GM23338 (cell line): ENCODE measurements at regions not wholly inside any gene's neighbourhood (a gene's known extent, or its start where the extent isn't known, plus 50 kb on each side); places are given as distances from the start of the nearest gene placed in this dataset.

Experiments used
- ATAC-seq: fragments of 200-7000 bp; cut with Tn5 transposase; 3 replicates; pipeline ENCODE4 v1.9.1; 2020
- DNase-seq: peaks from one replicate; pipeline ENCODE4 v3.0.0-alpha.2; 2015; ENCODE audit warnings: low spot score
- H2AFZ ChIP-seq: fragments of 200-600 bp; sonication (generic); 2 replicates; pipeline ENCODE4 v1.8.0; 2016; ENCODE audit warnings: antibody characterized with exemption, mild to moderate bottlenecking, moderate library complexity
- H3F3A ChIP-seq: fragments of 200-600 bp; sonication (generic); replicated peaks from 2 replicates; pipeline ENCODE4 v1.8.0; 2017; ENCODE audit warnings: antibody characterized with exemption, mixed run types, low read depth
- H3K27ac ChIP-seq: fragments of 200-600 bp; sonication (generic); 2 replicates; pipeline ENCODE4 v1.6.1; 2016; ENCODE audit warnings: low read depth
- H3K27me3 ChIP-seq: fragments of 200-600 bp; sonication (generic); 2 replicates; pipeline ENCODE4 v1.8.0; 2016; ENCODE audit warnings: mild to moderate bottlenecking, mixed run types, moderate library complexity; ENCODE audit not compliant: insufficient read depth
- H3K36me3 ChIP-seq: fragments of 200-600 bp; sonication (generic); 2 replicates; pipeline ENCODE4 v1.8.0; 2016; ENCODE audit warnings: mild to moderate bottlenecking; ENCODE audit not compliant: insufficient read depth
- H3K4me1 ChIP-seq: fragments of 200-600 bp; sonication (generic); 2 replicates; pipeline ENCODE4 v1.8.0; 2016; ENCODE audit warnings: mild to moderate bottlenecking, moderate library complexity; ENCODE audit not compliant: insufficient read depth
- H3K4me2 ChIP-seq: fragments of 200-600 bp; sonication (generic); 2 replicates; pipeline ENCODE4 v1.7.1; 2017; ENCODE audit warnings: mixed run types
- H3K4me3 ChIP-seq: fragments of 200-600 bp; sonication (generic); 2 replicates; pipeline ENCODE4 v1.6.1; 2016; ENCODE audit warnings: mixed run types
- H3K79me2 ChIP-seq: fragments of 200-600 bp; sonication (generic); replicated peaks from 2 replicates; pipeline ENCODE4 v1.8.0; 2017; ENCODE audit warnings: mild to moderate bottlenecking; ENCODE audit not compliant: insufficient read depth
- H3K9me2 ChIP-seq: fragments of 200-600 bp; sonication (generic); 2 replicates; pipeline ENCODE4 v1.8.0; 2017; ENCODE audit not compliant: insufficient read depth
- H4K20me1 ChIP-seq: fragments of 200-600 bp; sonication (generic); replicated peaks from 2 replicates; pipeline ENCODE4 v1.8.0; 2017; ENCODE audit warnings: mild to moderate bottlenecking; ENCODE audit not compliant: insufficient read depth
- H3K27ac Mint-ChIP-seq: 2 replicates; pipeline ENCODE4 v1.8.0; 2020; ENCODE audit warnings: inconsistent platforms, mild to moderate bottlenecking, moderate library complexity, mixed read lengths
- H3K27me3 Mint-ChIP-seq: 3 replicates; pipeline ENCODE4 v1.8.0; 2022; ENCODE audit warnings: low read depth, mild to moderate bottlenecking, moderate library complexity, mixed read lengths, inconsistent platforms; ENCODE audit not compliant: insufficient read depth, poor library complexity
- H3K36me3 Mint-ChIP-seq: 3 replicates; pipeline ENCODE4 v1.8.0; 2021; ENCODE audit warnings: low read depth, mild to moderate bottlenecking, inconsistent platforms, moderate library complexity, mixed read lengths
- H3K4me1 Mint-ChIP-seq: 3 replicates; pipeline ENCODE4 v1.8.0; 2020; ENCODE audit warnings: mild to moderate bottlenecking, inconsistent platforms, mixed read lengths
- H3K4me3 Mint-ChIP-seq: 3 replicates; pipeline ENCODE4 v1.8.0; 2021; ENCODE audit warnings: moderate library complexity, mild to moderate bottlenecking, inconsistent platforms, mixed read lengths
- H3K9me3 Mint-ChIP-seq: 3 replicates; pipeline ENCODE4 v1.8.0; 2020; ENCODE audit warnings: moderate library complexity, mild to moderate bottlenecking, inconsistent platforms, mixed read lengths
- CREB1 ChIP-seq: fragments of 250-450 bp; sonication (Bioruptor Pico); IDR thresholded peaks from 2 replicates; pipeline ENCODE4 v1.5.0; 2020; ENCODE audit warnings: low read depth, mild to moderate bottlenecking, moderate library complexity
- EZH2 ChIP-seq: fragments of 200-600 bp; sonication (generic); IDR thresholded peaks from one replicate; pipeline ENCODE4 v1.8.0; 2017; ENCODE audit warnings: antibody characterized with exemption, mild to moderate bottlenecking, low read depth; ENCODE audit not compliant: unreplicated experiment
- EZH2phosphoT487 ChIP-seq: fragments of 200-600 bp; sonication (generic); IDR thresholded peaks from one replicate; pipeline ENCODE4 v1.8.1; 2018; ENCODE audit warnings: antibody characterized with exemption; ENCODE audit not compliant: unreplicated experiment
- JUNB ChIP-seq: IDR thresholded peaks from one replicate; pipeline ENCODE4 v1.6.1; 2016; ENCODE audit warnings: antibody characterized with exemption; ENCODE audit not compliant: unreplicated experiment
- NANOG ChIP-seq: IDR thresholded peaks from 2 replicates; pipeline ENCODE4 v1.6.1; 2016; ENCODE audit warnings: antibody characterized with exemption, borderline replicate concordance
- POLR2AphosphoS5 ChIP-seq: IDR thresholded peaks from 2 replicates; pipeline ENCODE4 v1.6.1; 2016; ENCODE audit warnings: antibody characterized with exemption, low read depth
- STAT1 ChIP-seq: IDR thresholded peaks from one replicate; pipeline ENCODE4 v1.6.1; 2016; ENCODE audit warnings: antibody characterized with exemption; ENCODE audit not compliant: unreplicated experiment
- ZNF114 ChIP-seq: fragments of 250-450 bp; sonication (Bioruptor Pico); IDR thresholded peaks from 2 replicates; pipeline ENCODE4 v1.5.0; 2020; ENCODE audit warnings: mild to moderate bottlenecking, moderate library complexity
- ZNF331 ChIP-seq: fragments of 250-450 bp; sonication (Bioruptor Pico); IDR thresholded peaks from 2 replicates; pipeline ENCODE4 v1.5.0; 2020; ENCODE audit warnings: low read depth, mild to moderate bottlenecking, moderate library complexity
- TF ChIP-seq, protein P1 (sequence below): fragments of 250-450 bp; sonication (Bioruptor Pico); IDR thresholded peaks from 2 replicates; pipeline ENCODE4 v1.5.0; 2020; ENCODE audit warnings: mild to moderate bottlenecking, moderate library complexity
- TF ChIP-seq, protein P2 (sequence below): IDR thresholded peaks from 2 replicates; pipeline ENCODE4 v1.6.1; 2016; ENCODE audit warnings: antibody characterized with exemption
- TF ChIP-seq, protein P3 (sequence below): IDR thresholded peaks from one replicate; pipeline ENCODE4 v1.6.1; 2018; ENCODE audit warnings: antibody characterized with exemption; ENCODE audit not compliant: unreplicated experiment
- TF ChIP-seq, protein P4 (sequence below), 2 experiments: fragments of 200-600 bp in 1 of 2; sonication (generic) in 1 of 2; conservative IDR thresholded peaks; 2 replicates each; pipeline versions ENCODE4 v1.5.1 to v1.6.1; 2016 to 2017; ENCODE audit warnings: antibody characterized with exemption in 2 of 2, low read depth in 2 of 2, mild to moderate bottlenecking in 2 of 2, moderate library complexity in 1 of 2

GRCh38 chr18:24677011-24677410, 216.6 kb downstream of the HRH4 start:
- no peak overlapping the region for H3K27ac Mint-ChIP-seq
- no peaks in the 10 kb centered on the region for H3K36me3 ChIP-seq
- no peak for DNase-seq

More at GRCh38 chr18:24677011-24677410, 216.6 kb downstream of the HRH4 start:
- ATAC-seq: no peak
- Histone ChIP-seq H3K4me2 (no peak overlapping the region), H3K9me2 (peaks cover 5% of the 10 kb centered on the region), H3F3A (no peaks in the 10 kb centered on the region), H3K27ac (no peak overlapping the region), H3K27me3 (no peaks in the 10 kb centered on the region), H2AFZ (no peak overlapping the region), H4K20me1 (no peaks in the 10 kb centered on the region), H3K4me3 (no peak overlapping the region), H3K79me2 (no peaks in the 10 kb centered on the region), H3K4me1 (no peaks in the 10 kb centered on the region)
- Mint-ChIP-seq H3K4me1 (peaks cover 3% of the 10 kb centered on the region; the same call in 2 of the 3 replicates), H3K4me3 (no peak overlapping the region), H3K9me3 (no peaks in the 10 kb centered on the region), H3K27me3 (no peaks in the 10 kb centered on the region), H3K36me3 (no peaks in the 10 kb centered on the region)
- TF ChIP-seq EZH2phosphoT487 (no peak), JUNB (no peak), POLR2AphosphoS5 (no peak), EZH2 (no peak), ZNF331 (no peak), NANOG (no peak), CREB1 (CRISPR knock-in tag) (no peak), ZNF114 (CRISPR knock-in tag) (no peak), STAT1 (no peak)
- TF ChIP-seq, protein P1, sequence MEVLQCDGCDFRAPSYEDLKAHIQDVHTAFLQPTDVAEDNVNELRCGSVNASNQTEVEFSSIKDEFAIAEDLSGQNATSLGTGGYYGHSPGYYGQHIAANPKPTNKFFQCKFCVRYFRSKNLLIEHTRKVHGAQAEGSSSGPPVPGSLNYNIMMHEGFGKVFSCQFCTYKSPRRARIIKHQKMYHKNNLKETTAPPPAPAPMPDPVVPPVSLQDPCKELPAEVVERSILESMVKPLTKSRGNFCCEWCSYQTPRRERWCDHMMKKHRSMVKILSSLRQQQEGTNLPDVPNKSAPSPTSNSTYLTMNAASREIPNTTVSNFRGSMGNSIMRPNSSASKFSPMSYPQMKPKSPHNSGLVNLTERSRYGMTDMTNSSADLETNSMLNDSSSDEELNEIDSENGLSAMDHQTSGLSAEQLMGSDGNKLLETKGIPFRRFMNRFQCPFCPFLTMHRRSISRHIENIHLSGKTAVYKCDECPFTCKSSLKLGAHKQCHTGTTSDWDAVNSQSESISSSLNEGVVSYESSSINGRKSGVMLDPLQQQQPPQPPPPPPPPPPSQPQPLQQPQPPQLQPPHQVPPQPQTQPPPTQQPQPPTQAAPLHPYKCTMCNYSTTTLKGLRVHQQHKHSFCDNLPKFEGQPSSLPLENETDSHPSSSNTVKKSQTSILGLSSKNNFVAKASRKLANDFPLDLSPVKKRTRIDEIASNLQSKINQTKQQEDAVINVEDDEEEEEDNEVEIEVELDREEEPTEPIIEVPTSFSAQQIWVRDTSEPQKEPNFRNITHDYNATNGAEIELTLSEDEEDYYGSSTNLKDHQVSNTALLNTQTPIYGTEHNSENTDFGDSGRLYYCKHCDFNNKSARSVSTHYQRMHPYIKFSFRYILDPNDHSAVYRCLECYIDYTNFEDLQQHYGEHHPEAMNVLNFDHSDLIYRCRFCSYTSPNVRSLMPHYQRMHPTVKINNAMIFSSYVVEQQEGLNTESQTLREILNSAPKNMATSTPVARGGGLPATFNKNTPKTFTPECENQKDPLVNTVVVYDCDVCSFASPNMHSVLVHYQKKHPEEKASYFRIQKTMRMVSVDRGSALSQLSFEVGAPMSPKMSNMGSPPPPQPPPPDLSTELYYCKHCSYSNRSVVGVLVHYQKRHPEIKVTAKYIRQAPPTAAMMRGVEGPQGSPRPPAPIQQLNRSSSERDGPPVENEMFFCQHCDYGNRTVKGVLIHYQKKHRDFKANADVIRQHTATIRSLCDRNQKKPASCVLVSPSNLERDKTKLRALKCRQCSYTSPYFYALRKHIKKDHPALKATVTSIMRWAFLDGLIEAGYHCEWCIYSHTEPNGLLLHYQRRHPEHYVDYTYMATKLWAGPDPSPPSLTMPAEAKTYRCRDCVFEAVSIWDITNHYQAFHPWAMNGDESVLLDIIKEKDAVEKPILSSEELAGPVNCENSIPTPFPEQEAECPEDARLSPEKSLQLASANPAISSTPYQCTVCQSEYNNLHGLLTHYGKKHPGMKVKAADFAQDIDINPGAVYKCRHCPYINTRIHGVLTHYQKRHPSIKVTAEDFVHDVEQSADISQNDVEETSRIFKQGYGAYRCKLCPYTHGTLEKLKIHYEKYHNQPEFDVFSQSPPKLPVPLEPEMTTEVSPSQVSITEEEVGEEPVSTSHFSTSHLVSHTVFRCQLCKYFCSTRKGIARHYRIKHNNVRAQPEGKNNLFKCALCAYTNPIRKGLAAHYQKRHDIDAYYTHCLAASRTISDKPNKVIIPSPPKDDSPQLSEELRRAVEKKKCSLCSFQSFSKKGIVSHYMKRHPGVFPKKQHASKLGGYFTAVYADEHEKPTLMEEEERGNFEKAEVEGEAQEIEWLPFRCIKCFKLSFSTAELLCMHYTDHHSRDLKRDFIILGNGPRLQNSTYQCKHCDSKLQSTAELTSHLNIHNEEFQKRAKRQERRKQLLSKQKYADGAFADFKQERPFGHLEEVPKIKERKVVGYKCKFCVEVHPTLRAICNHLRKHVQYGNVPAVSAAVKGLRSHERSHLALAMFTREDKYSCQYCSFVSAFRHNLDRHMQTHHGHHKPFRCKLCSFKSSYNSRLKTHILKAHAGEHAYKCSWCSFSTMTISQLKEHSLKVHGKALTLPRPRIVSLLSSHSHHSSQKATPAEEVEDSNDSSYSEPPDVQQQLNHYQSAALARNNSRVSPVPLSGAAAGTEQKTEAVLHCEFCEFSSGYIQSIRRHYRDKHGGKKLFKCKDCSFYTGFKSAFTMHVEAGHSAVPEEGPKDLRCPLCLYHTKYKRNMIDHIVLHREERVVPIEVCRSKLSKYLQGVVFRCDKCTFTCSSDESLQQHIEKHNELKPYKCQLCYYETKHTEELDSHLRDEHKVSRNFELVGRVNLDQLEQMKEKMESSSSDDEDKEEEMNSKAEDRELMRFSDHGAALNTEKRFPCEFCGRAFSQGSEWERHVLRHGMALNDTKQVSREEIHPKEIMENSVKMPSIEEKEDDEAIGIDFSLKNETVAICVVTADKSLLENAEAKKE (CRISPR knock-in tag): no peak
- TF ChIP-seq, protein P2, sequence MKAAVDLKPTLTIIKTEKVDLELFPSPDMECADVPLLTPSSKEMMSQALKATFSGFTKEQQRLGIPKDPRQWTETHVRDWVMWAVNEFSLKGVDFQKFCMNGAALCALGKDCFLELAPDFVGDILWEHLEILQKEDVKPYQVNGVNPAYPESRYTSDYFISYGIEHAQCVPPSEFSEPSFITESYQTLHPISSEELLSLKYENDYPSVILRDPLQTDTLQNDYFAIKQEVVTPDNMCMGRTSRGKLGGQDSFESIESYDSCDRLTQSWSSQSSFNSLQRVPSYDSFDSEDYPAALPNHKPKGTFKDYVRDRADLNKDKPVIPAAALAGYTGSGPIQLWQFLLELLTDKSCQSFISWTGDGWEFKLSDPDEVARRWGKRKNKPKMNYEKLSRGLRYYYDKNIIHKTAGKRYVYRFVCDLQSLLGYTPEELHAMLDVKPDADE: no peak
- TF ChIP-seq, protein P3, sequence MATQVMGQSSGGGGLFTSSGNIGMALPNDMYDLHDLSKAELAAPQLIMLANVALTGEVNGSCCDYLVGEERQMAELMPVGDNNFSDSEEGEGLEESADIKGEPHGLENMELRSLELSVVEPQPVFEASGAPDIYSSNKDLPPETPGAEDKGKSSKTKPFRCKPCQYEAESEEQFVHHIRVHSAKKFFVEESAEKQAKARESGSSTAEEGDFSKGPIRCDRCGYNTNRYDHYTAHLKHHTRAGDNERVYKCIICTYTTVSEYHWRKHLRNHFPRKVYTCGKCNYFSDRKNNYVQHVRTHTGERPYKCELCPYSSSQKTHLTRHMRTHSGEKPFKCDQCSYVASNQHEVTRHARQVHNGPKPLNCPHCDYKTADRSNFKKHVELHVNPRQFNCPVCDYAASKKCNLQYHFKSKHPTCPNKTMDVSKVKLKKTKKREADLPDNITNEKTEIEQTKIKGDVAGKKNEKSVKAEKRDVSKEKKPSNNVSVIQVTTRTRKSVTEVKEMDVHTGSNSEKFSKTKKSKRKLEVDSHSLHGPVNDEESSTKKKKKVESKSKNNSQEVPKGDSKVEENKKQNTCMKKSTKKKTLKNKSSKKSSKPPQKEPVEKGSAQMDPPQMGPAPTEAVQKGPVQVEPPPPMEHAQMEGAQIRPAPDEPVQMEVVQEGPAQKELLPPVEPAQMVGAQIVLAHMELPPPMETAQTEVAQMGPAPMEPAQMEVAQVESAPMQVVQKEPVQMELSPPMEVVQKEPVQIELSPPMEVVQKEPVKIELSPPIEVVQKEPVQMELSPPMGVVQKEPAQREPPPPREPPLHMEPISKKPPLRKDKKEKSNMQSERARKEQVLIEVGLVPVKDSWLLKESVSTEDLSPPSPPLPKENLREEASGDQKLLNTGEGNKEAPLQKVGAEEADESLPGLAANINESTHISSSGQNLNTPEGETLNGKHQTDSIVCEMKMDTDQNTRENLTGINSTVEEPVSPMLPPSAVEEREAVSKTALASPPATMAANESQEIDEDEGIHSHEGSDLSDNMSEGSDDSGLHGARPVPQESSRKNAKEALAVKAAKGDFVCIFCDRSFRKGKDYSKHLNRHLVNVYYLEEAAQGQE: no peak
- TF ChIP-seq, protein P4, sequence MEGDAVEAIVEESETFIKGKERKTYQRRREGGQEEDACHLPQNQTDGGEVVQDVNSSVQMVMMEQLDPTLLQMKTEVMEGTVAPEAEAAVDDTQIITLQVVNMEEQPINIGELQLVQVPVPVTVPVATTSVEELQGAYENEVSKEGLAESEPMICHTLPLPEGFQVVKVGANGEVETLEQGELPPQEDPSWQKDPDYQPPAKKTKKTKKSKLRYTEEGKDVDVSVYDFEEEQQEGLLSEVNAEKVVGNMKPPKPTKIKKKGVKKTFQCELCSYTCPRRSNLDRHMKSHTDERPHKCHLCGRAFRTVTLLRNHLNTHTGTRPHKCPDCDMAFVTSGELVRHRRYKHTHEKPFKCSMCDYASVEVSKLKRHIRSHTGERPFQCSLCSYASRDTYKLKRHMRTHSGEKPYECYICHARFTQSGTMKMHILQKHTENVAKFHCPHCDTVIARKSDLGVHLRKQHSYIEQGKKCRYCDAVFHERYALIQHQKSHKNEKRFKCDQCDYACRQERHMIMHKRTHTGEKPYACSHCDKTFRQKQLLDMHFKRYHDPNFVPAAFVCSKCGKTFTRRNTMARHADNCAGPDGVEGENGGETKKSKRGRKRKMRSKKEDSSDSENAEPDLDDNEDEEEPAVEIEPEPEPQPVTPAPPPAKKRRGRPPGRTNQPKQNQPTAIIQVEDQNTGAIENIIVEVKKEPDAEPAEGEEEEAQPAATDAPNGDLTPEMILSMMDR (conservative IDR thresholded peaks at IDR 0.05; ENCODE audit: low read depth in 2 of 2): no peak
